ENCODE measurements at regions not wholly inside any gene's neighbourhood (a gene's known extent, or its start where the extent isn't known, plus 50 kb on each side); places are given as distances from the start of the nearest gene placed in this dataset.
"Not testable (repeated sequence)": the region's sequence is repeated elsewhere in the genome, so short reads cannot be mapped to it uniquely, and the experiment has no call there.

DNA sequence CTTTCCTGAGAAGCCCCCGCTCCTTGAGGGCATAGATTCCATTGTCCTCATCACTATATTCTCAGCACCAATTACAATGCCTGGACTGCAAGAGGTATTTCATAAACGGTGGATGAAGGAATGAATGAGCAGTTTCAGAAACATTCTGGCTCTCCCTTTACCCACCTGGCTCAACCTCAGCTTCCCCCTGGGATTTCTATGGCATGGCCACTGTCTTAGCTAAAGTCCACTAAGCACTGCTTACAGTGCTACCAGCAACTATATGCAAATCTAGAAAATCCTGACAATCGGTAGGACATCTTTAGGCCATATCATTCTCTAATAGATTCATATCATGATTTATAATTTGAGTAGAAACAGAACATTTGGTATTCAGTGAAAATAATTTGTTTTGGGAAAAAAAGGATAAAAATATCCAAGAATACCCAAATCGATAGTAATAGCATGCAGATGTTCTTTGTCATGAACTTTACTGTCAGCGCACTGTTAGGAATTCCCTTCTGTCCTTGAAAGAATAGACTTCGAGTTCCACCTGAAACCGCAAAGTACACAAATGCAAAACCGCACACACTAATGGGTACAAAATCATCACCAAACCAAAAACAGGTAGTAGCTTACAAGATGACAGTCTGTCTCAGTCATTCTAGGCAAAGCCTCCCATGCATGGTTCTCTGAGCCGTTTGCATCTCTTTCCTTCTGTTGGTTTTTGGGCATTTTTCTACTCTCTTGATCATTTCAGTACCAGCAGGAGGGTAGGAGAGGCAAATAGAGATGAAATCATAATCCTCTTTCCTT, 303.6 kb upstream of the ID2 start:
- H3K36me3 ChIP-seq: no peaks in the 10 kb centered on the region
- TF ChIP-seq, protein P1, sequence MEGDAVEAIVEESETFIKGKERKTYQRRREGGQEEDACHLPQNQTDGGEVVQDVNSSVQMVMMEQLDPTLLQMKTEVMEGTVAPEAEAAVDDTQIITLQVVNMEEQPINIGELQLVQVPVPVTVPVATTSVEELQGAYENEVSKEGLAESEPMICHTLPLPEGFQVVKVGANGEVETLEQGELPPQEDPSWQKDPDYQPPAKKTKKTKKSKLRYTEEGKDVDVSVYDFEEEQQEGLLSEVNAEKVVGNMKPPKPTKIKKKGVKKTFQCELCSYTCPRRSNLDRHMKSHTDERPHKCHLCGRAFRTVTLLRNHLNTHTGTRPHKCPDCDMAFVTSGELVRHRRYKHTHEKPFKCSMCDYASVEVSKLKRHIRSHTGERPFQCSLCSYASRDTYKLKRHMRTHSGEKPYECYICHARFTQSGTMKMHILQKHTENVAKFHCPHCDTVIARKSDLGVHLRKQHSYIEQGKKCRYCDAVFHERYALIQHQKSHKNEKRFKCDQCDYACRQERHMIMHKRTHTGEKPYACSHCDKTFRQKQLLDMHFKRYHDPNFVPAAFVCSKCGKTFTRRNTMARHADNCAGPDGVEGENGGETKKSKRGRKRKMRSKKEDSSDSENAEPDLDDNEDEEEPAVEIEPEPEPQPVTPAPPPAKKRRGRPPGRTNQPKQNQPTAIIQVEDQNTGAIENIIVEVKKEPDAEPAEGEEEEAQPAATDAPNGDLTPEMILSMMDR (IDR thresholded peaks at IDR 0.05): no peak
- H3K4me3 ChIP-seq: no peak overlapping the region
- no peaks in the 10 kb centered on the region for H3K4me1 ChIP-seq
- no peak overlapping the region for H3K27ac ChIP-seq
- H3K9me3 ChIP-seq: no peaks in the 10 kb centered on the region
- no peak for DNase-seq (ENCODE audit: low spot score)
- no peaks in the 10 kb centered on the region for H3K27me3 ChIP-seq

DNA sequence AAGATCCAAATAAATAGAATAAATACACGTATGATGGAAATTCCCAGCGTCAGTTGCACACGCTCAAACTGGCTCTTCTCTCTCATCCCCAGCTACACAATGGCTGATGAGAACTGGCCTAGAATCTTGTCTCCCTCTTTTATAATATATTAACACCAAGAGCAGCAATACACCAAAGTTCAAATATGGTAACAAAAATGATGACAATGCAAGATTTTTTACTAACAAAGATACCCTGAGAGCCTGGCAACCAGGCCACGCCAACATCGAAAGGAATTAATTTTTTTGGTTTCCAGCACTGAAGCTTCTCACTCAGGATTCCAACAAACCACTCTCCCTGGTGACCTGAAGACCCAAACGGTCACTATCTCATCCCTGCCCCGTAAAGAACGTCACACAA, 302.7 kb upstream of the ID2 start:
- H3K4me3 ChIP-seq: no peak overlapping the region
- H3K36me3 ChIP-seq: no peaks in the 10 kb centered on the region
- no peaks in the 10 kb centered on the region for H3K4me1 ChIP-seq
- TF ChIP-seq, protein P1 (IDR thresholded peaks at IDR 0.05): no peak
- no peaks in the 10 kb centered on the region for H3K9me3 ChIP-seq
- no peak for DNase-seq (ENCODE audit: low spot score)
- H3K27me3 ChIP-seq: no peaks in the 10 kb centered on the region
- no peak overlapping the region for H3K27ac ChIP-seq

DNA sequence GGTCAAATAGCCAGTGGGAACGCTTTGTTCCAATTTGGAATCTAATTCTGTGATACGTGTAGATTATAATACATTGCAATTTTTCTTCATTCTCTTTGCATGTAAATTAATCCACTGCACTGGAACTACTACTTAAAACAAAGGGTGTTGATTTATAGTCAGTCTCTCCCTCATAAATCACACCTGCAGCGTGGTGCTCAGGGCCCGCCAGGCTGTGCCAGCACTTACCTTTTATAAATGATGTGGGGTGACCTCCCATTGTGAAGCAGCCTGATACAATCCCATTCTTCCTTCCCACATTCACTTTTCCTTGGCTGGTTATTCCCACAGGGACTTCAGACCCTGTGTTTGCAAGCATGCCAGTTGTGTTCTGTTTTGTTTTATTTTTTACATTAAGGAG, 302.3 kb upstream of the ID2 start:
- DNase-seq (ENCODE audit: low spot score): no peak
- H3K9me3 ChIP-seq: no peaks in the 10 kb centered on the region
- H3K4me3 ChIP-seq: no peak overlapping the region
- peak overlapping the region in 1 of 2 donors; percentile 35 for H3K27ac ChIP-seq
- H3K36me3 ChIP-seq: no peaks in the 10 kb centered on the region
- no peaks in the 10 kb centered on the region for H3K27me3 ChIP-seq
- TF ChIP-seq, protein P1 (IDR thresholded peaks at IDR 0.05): no peak
- H3K4me1 ChIP-seq: no peaks in the 10 kb centered on the region

DNA sequence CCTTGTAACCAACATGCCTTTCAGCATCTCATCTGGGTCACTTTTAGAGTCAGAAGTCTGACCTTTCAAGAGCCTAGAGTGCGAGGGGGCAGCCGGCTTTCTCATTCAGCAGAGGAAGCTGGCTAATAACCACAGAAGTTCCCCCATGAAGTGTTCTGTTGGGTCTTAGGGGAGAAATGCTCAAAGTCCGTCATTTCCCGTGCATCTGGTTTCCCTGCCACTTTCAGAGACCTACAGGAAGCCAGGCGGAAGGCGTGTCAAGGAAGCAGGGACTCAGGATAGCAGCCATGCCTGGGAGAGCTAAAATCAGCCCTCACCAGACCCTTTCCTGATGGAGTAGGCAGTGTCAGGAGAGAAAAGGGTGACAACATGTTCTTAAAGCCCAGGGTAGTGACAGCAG, 301.8 kb upstream of the ID2 start:
- H3K4me3 ChIP-seq: no peak overlapping the region
- peak overlapping the region in 1 of 2 donors; percentile 35 for H3K27ac ChIP-seq
- no peaks in the 10 kb centered on the region for H3K4me1 ChIP-seq
- H3K9me3 ChIP-seq: no peaks in the 10 kb centered on the region
- no peaks in the 10 kb centered on the region for H3K27me3 ChIP-seq
- TF ChIP-seq, protein P1 (IDR thresholded peaks at IDR 0.05): no peak
- H3K36me3 ChIP-seq: no peaks in the 10 kb centered on the region
- DNase-seq (ENCODE audit: low spot score): no peak

DNA sequence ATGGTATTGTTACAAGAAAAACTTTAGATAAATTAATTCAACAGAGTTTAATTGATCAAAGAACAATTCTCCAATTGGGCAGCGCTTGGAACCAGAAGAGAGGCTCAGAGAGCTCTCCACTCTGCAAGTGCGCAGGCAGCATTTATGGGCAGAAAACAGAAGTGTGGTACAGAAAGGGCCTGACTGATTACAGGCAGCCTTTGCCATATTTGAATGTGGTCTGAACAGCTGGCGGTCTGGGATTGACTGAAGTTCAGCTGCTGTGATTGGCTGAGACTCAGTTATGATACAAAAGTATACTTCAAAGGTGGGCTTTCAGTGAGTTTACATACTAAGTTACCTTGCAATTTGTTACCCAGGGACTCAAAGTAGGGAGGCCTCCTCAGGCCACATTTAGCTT, 301.3 kb upstream of the ID2 start:
- Histone ChIP-seq H3K27me3 (no peaks in the 10 kb centered on the region), H3K4me3 (no peak overlapping the region), H3K4me1 (no peaks in the 10 kb centered on the region), H3K9me3 (no peaks in the 10 kb centered on the region), H3K27ac (peak overlapping the region in 1 of 2 donors; percentile 26), H3K36me3 (no peaks in the 10 kb centered on the region)
- no peak for DNase-seq (ENCODE audit: low spot score)
- TF ChIP-seq, protein P1 (IDR thresholded peaks at IDR 0.05): no peak

DNA sequence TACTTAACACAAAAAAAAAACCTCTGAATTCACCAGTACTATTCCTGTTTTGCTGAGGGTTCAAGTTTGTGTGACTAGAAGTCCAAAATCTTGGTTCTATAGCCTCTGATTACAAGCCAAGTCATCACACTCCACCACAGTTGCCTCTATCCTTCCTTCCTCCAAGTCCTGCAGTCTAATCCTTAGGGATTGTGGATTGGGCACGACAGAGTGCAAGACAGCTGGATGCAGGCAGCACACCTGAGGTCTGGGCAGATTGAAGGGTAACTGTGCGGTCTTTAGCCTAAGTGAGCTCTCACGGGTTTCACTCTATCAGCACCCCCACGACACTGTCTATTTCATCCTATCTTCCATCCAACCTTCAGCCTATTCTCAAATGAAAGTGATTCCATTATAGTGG, 299.4 kb upstream of the ID2 start:
- TF ChIP-seq, protein P1 (IDR thresholded peaks at IDR 0.05): no peak
- Histone ChIP-seq H3K36me3 (no peaks in the 10 kb centered on the region), H3K4me1 (no peaks in the 10 kb centered on the region), H3K4me3 (no peak overlapping the region), H3K9me3 (no peaks in the 10 kb centered on the region), H3K27me3 (no peaks in the 10 kb centered on the region), H3K27ac (no peak overlapping the region)
- DNase-seq (ENCODE audit: low spot score): no peak

DNA sequence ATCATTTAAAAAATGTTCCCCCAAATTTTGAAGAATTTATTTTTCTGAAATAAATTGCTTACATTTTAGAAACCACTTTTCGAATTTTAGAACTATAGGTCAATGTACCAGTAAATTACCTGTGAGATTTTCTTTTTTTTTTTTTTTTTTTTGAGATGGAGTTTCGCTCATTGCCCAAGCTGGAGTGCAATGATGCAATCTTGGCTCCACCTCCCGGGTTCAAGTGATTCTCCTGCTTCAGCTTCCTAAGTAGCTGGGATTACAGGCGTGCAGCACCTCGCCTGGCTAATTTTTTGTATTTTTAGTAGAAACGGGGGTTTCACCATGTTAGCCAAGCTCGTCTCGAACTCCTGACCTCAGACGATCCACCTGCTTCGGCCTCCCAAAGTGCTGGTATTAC, 295.1 kb upstream of the ID2 start:
- H3K36me3 ChIP-seq; H3K27ac ChIP-seq; H3K4me1 ChIP-seq; H3K4me3 ChIP-seq; H3K9me3 ChIP-seq; DNase-seq (ENCODE audit: low spot score); H3K27me3 ChIP-seq: not testable (repeated sequence)

Measured in right atrium auricular region (tissue), 2 donors.